Heart left ventricle (tissue), 16 donors: ENCODE measurements at regions not wholly inside any gene's neighbourhood (a gene's known extent, or its start where the extent isn't known, plus 50 kb on each side); places are given as distances from the start of the nearest gene placed in this dataset.

ENCODE experiments used
- ATAC-seq, 4 donors: fragments of 200-7000 bp; cut with Tn5 transposase; one replicate each; pipeline ENCODE4 v1.9.1; 2020 to 2022; ENCODE audit warnings: moderate library complexity in 4 of 4, mild to moderate bottlenecking in 3 of 4, moderate number of reproducible peaks in 1 of 4
- DNase-seq, 5 donors: peaks; one replicate each; pipeline ENCODE4 v3.0.0-alpha.2; 2020
- H3K27ac ChIP-seq, 12 donors: fragments of 200-600 bp; sonication (generic) in 4 of 12; one replicate each; pipeline versions ENCODE4 v1.5.0 to v1.8.0; 2016 to 2022; ENCODE audit warnings: mild to moderate bottlenecking in 2 of 12
- H3K27me3 ChIP-seq, 9 donors: fragments of 200-600 bp; sonication (generic) in 2 of 9; one replicate each; pipeline versions ENCODE4 v1.5.1 to v1.8.0; 2016 to 2022; ENCODE audit warnings: mild to moderate bottlenecking in 3 of 9
- H3K36me3 ChIP-seq, 9 donors: fragments of 200-600 bp; sonication (generic) in 2 of 9; one replicate each; pipeline versions ENCODE4 v1.5.0 to v1.8.0; 2018 to 2022; ENCODE audit warnings: mild to moderate bottlenecking in 2 of 9
- H3K4me1 ChIP-seq, 12 donors: fragments of 200-600 bp; sonication (generic) in 4 of 12; one replicate each; pipeline versions ENCODE4 v1.5.0 to v1.8.0; 2016 to 2022; ENCODE audit warnings: mild to moderate bottlenecking in 3 of 12
- H3K4me3 ChIP-seq, 12 donors: fragments of 200-600 bp; sonication (generic) in 4 of 12; one replicate each; pipeline versions ENCODE4 v1.5.0 to v1.8.0; 2017 to 2022; ENCODE audit warnings: mild to moderate bottlenecking in 9 of 12, moderate library complexity in 4 of 12
- H3K9me3 ChIP-seq, 12 donors: fragments of 200-600 bp; sonication (generic) in 4 of 12; one replicate each; pipeline versions ENCODE4 v1.5.0 to v1.8.0; 2016 to 2022; ENCODE audit warnings: mild to moderate bottlenecking in 1 of 12
- POLR2A ChIP-seq, 2 donors: fragments of 450-650 bp; IDR thresholded peaks; one replicate each; pipeline ENCODE4 v1.6.1; 2017; ENCODE audit warnings: antibody characterized with exemption in 2 of 2, mild to moderate bottlenecking in 2 of 2, moderate library complexity in 2 of 2
- WGBS, 4 donors: extraction: QIAGEN DNeasy Blood & Tissue Kit in 2 of 4; methylation state at CpG; one replicate each; pipeline versions ENCODE4 v1.1.5 to v1.1.7; 2013 to 2018; 5-methylcytosine and 5-hydroxymethylcytosine counted together
- intact Hi-C, 10 donors: fragments of 100-400 bp; cut with DNase I; formaldehyde crosslinking; loops; one replicate each; pipeline versions ENCODE4 v1.11.1 to v1.14.2; 2022
- TF ChIP-seq, protein P1 (sequence below), 12 donors: fragments of 200-600 bp; sonication (generic) in 4 of 12; IDR thresholded peaks; one replicate each; pipeline versions ENCODE4 v1.5.0 to v1.8.0; 2018 to 2022; ENCODE audit warnings: antibody characterized with exemption in 12 of 12, mild to moderate bottlenecking in 5 of 12
- donor health status: ischemic (EF 13 %, LVEDD 7.1; RV severe dilation, severe dysfunction).
- donor health status: healthy with polysubstance abuse.
- donor health status: DM: no; HTN: yes; CAD: no.
- donor health status: DM: no; HTN: no; CAD: no.
- donor health status: ischemic (EF 25% LVEDD 6.9; RV normal size, moderate dysfunction).
- donor health status: ischemic (EF 25% LVEDD 5.7; RV mildly dilated, moderate dysfunction).
- donor health status: healthy.
- donor health status: DM: yes; HTN: yes; CAD: no.
- donor health status: ischemic (EF 35%, LVEDD 5.7; RV mildly dilated, moderate dysfunction).
- donor health status: nonischemic (EF 11% LVEDD 7.7; RV severe dilation, severe dysfunction).
- donor health status: DM: yes; HTN: yes; CAD: no.
- donor health status: PGD.
- donor health status: ischemic (EF 29% LVEDD 5.4; RV normal size, mild dysfunction).
- donor health status: nonischemic (EF 23%, LVEDD 6.1; RV moderate dilation, normal function).

DNA sequence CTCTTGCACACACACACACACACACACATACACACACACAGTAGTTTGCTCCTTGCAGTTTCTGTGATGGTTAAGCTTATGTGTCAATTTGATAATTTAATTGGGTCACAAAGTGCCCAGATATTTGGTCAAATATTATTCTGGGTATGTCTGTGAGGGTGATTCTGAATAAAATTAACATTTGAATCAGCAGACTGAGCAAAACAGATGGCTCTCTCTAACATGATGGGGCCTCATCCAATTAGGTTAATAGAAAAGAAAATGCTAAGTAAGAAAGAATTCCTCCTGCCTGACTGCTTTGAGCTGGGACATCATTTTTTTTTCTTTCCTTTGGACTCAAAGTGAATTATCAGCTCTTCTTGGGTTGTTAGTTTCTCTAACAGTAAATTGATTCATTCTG is 191.2 kb upstream of the INTU start:
- TF ChIP-seq POLR2A (IDR thresholded peaks at IDR 0.05) = no peak
- TF ChIP-seq, protein P1, sequence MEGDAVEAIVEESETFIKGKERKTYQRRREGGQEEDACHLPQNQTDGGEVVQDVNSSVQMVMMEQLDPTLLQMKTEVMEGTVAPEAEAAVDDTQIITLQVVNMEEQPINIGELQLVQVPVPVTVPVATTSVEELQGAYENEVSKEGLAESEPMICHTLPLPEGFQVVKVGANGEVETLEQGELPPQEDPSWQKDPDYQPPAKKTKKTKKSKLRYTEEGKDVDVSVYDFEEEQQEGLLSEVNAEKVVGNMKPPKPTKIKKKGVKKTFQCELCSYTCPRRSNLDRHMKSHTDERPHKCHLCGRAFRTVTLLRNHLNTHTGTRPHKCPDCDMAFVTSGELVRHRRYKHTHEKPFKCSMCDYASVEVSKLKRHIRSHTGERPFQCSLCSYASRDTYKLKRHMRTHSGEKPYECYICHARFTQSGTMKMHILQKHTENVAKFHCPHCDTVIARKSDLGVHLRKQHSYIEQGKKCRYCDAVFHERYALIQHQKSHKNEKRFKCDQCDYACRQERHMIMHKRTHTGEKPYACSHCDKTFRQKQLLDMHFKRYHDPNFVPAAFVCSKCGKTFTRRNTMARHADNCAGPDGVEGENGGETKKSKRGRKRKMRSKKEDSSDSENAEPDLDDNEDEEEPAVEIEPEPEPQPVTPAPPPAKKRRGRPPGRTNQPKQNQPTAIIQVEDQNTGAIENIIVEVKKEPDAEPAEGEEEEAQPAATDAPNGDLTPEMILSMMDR (IDR thresholded peaks at IDR 0.05) = no peak
- no peaks in the 10 kb centered on the region for H3K4me1 ChIP-seq
- no peaks in the 10 kb centered on the region for H3K36me3 ChIP-seq
- H3K27ac ChIP-seq = no peak overlapping the region
- intact Hi-C loops = no loop called here
- no peaks in the 10 kb centered on the region for H3K27me3 ChIP-seq
- ATAC-seq = no peak
- H3K9me3 ChIP-seq = no peaks in the 10 kb centered on the region
- H3K4me3 ChIP-seq = no peak overlapping the region
- no peak for DNase-seq

DNA sequence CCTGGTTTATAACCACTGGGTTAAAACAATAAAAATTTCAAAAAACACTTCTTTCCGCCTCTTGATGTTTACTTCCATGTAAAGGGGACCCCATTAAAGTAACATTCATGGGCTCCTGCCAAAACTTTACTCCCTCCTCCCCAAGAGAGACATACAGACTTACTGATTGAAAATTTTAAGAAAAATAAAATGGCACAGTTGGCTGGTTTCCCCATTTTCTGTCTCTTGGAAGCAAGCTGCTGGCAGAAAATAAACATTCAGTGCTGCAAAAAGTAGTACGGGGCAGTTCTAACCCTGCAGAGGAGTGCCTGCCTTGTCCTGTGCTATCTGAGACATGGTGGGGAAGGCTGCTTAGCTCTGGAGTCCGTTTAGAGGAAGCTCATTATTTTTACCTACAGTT is 187.3 kb upstream of the INTU start:
- DNase-seq (no peak), ATAC-seq (no peak)
- 53 to 66% (median 65%) methylated on average over 3 of the region's 3 CpGs for WGBS, 4 donors
- intact Hi-C loops = no loop called here
- Histone ChIP-seq H3K36me3 (no peaks in the 10 kb centered on the region), H3K27ac (peak overlapping the region in 2 of 12 donors; percentile 21 to 56), H3K27me3 (no peaks in the 10 kb centered on the region), H3K4me1 (no peaks in the 10 kb centered on the region), H3K4me3 (no peak overlapping the region), H3K9me3 (no peaks in the 10 kb centered on the region)
- TF ChIP-seq, protein P1 (IDR thresholded peaks at IDR 0.05) = no peak
- no peak for TF ChIP-seq POLR2A (IDR thresholded peaks at IDR 0.05)

- Histone ChIP-seq H3K36me3 (no peaks in the 10 kb centered on the region), H3K27ac (peak overlapping the region in 2 of 12 donors; percentile 20 to 56), H3K27me3 (no peaks in the 10 kb centered on the region), H3K4me1 (no peaks in the 10 kb centered on the region), H3K9me3 (no peaks in the 10 kb centered on the region), H3K4me3 (no peak overlapping the region)
- 72 to 74% (median 73%) methylated on average over 4 of the region's 4 CpGs for WGBS, 4 donors
- DNase-seq (no peak), ATAC-seq (no peak)
- intact Hi-C loops = no loop called here
- TF ChIP-seq, protein P1 (IDR thresholded peaks at IDR 0.05) = no peak
- no peak for TF ChIP-seq POLR2A (IDR thresholded peaks at IDR 0.05)
These were observed 186.3 kb upstream of the INTU start for GRCh38 chr4:127446427-127446885.

- no peak overlapping the region for H3K4me3 ChIP-seq
- H3K4me1 ChIP-seq = no peaks in the 10 kb centered on the region
- DNase-seq = no peak
- H3K36me3 ChIP-seq = no peaks in the 10 kb centered on the region
- H3K27me3 ChIP-seq = no peaks in the 10 kb centered on the region
- H3K9me3 ChIP-seq = no peaks in the 10 kb centered on the region
- ATAC-seq = no peak
- TF ChIP-seq, protein P1 (IDR thresholded peaks at IDR 0.05) = no peak
- TF ChIP-seq POLR2A (IDR thresholded peaks at IDR 0.05) = no peak
- no peak overlapping the region for H3K27ac ChIP-seq
- intact Hi-C loops = no loop called here
- WGBS, 4 donors = 75 to 95% (median 81%) methylated on average over 1 of the region's 1 CpG
These were observed 183.8 kb upstream of the INTU start for GRCh38 chr4:127448986-127449385.
